Stomach (tissue), 8 donors: ENCODE measurements at regions not wholly inside any gene's neighbourhood (a gene's known extent, or its start where the extent isn't known, plus 50 kb on each side); places are given as distances from the start of the nearest gene placed in this dataset.

ENCODE experiments used
- DNase-seq, 2 donors: peaks; one replicate each; pipeline versions ENCODE4 v3.0.0 to v3.0.0-alpha.2; 2013 to 2019
- H3K27ac ChIP-seq, 5 donors: fragments of 200-600 bp in 4 of 5; sonication (generic) in 4 of 5; one replicate each; pipeline ENCODE4 v1.5.1; 2013 to 2019; ENCODE audit warnings: mild to moderate bottlenecking in 1 of 5, moderate library complexity in 1 of 5
- H3K27me3 ChIP-seq, 3 donors: fragments of 200-600 bp; sonication (generic); one replicate each; pipeline ENCODE4 v1.5.1; 2017 to 2019; ENCODE audit warnings: mixed run types in 1 of 3
- H3K36me3 ChIP-seq, 4 donors: fragments of 200-600 bp; sonication (generic); 1 replicate in 3 of 4; 2 replicates in 1 of 4; pipeline ENCODE4 v1.5.1; 2016 to 2019
- H3K4me1 ChIP-seq, 4 donors: fragments of 200-600 bp; sonication (generic); one replicate each; pipeline ENCODE4 v1.5.1; 2016 to 2019
- H3K4me3 ChIP-seq, 4 donors: fragments of 200-600 bp; sonication (generic) in 3 of 4; one replicate each; pipeline ENCODE4 v1.5.1; 2016 to 2019; ENCODE audit warnings: mild to moderate bottlenecking in 1 of 4
- H3K9me3 ChIP-seq, 4 donors: fragments of 200-600 bp; sonication (generic); one replicate each; pipeline ENCODE4 v1.5.1; 2016 to 2019
- CTCF ChIP-seq, 7 experiments: fragments of 450-650 bp in 4 of 7; fragments of 200-600 bp in 3 of 7; sonication (generic) in 3 of 7; IDR thresholded peaks; one replicate each; pipeline ENCODE4 v1.5.1; 2016 to 2019; ENCODE audit warnings: antibody characterized with exemption in 7 of 7, control low read depth in 2 of 7, mild to moderate bottlenecking in 1 of 7
- EP300 ChIP-seq: sonication (generic); formaldehyde crosslinking; IDR thresholded peaks from one replicate; pipeline ENCODE4 v1.6.1; 2017; ENCODE audit warnings: antibody characterized with exemption
- POLR2A ChIP-seq, 4 donors: fragments of 450-650 bp; IDR thresholded peaks; one replicate each; pipeline ENCODE4 v1.6.1; 2016; ENCODE audit warnings: antibody characterized with exemption in 4 of 4, control low read depth in 2 of 4, mild to moderate bottlenecking in 1 of 4, moderate library complexity in 1 of 4
- POLR2AphosphoS5 ChIP-seq, 3 donors: sonication (generic); formaldehyde crosslinking; IDR thresholded peaks; one replicate each; pipeline ENCODE4 v1.6.1; 2016; ENCODE audit warnings: antibody characterized with exemption in 3 of 3
- WGBS, 5 donors: extraction: QIAGEN DNeasy Blood & Tissue Kit in 3 of 5; methylation state at CpG; one replicate each; pipeline versions ENCODE4 v1.1.5 to v1.1.7; 2013 to 2018; 5-methylcytosine and 5-hydroxymethylcytosine counted together
- intact Hi-C: fragments of 100-400 bp; cut with DNase I; formaldehyde crosslinking; loops from one replicate; pipeline ENCODE4 v1.15.1; 2023; ENCODE audit warnings: low total_unique reads
- donor health status: healthy with polysubstance abuse.
- donor health status: Bipolar disorder and iron deficiency.
- donor health status: healthy.

- intact Hi-C loops: no loop called here
- H3K4me1 ChIP-seq: no peaks in the 10 kb centered on the region
- WGBS, 5 donors: 21 to 50% (median 26%) methylated on average over 1 of the region's 1 CpG
- TF ChIP-seq EP300 (no peak), POLR2AphosphoS5 (IDR thresholded peaks at IDR 0.05) (no peak), POLR2A (IDR thresholded peaks at IDR 0.05) (no peak), CTCF (IDR thresholded peaks at IDR 0.05) (no peak)
- DNase-seq: no peak
- no peaks in the 10 kb centered on the region for H3K27me3 ChIP-seq
- H3K4me3 ChIP-seq: no peak overlapping the region
- H3K36me3 ChIP-seq: no peaks in the 10 kb centered on the region
- H3K9me3 ChIP-seq: peaks cover 0 to 43% (median 22%) of the 10 kb centered on the region in 4 donors
- no peak overlapping the region for H3K27ac ChIP-seq
Measured at GRCh38 chr14:44347316-44347715, 159.8 kb downstream of the FSCB start.

GRCh38 chr14:44341116-44341515 lies 166.0 kb downstream of the FSCB start:
- WGBS, 5 donors: 52 to 59% (median 58%) methylated on average over 3 of the region's 3 CpGs
- Histone ChIP-seq H3K27me3 (no peaks in the 10 kb centered on the region), H3K9me3 (peaks cover 0 to 13% (median 0%) of the 10 kb centered on the region in 4 donors), H3K36me3 (no peaks in the 10 kb centered on the region), H3K27ac (no peak overlapping the region), H3K4me1 (no peaks in the 10 kb centered on the region), H3K4me3 (no peak overlapping the region)
- DNase-seq: no peak
- intact Hi-C loops: no loop called here
- TF ChIP-seq EP300 (no peak), POLR2AphosphoS5 (IDR thresholded peaks at IDR 0.05) (no peak), CTCF (IDR thresholded peaks at IDR 0.05) (no peak), POLR2A (IDR thresholded peaks at IDR 0.05) (no peak)

- H3K36me3 ChIP-seq: no peaks in the 10 kb centered on the region
- TF ChIP-seq CTCF (IDR thresholded peaks at IDR 0.05) (no peak), POLR2A (IDR thresholded peaks at IDR 0.05) (no peak), EP300 (no peak), POLR2AphosphoS5 (IDR thresholded peaks at IDR 0.05) (no peak)
- H3K27ac ChIP-seq: no peak overlapping the region
- intact Hi-C loops: no loop called here
- no peaks in the 10 kb centered on the region for H3K4me1 ChIP-seq
- no peaks in the 10 kb centered on the region for H3K27me3 ChIP-seq
- no peak overlapping the region for H3K4me3 ChIP-seq
- DNase-seq: no peak
- WGBS, 5 donors: 66 to 84% (median 75%) methylated on average over 1 of the region's 1 CpG
- peaks cover 0 to 3% (median 0%) of the 10 kb centered on the region in 4 donors for H3K9me3 ChIP-seq
Measured at GRCh38 chr14:44339862-44340261, 167.2 kb downstream of the FSCB start.

GRCh38 chr14:44339231-44339630 lies 167.9 kb downstream of the FSCB start:
- Histone ChIP-seq H3K27ac (no peak overlapping the region), H3K4me1 (no peaks in the 10 kb centered on the region), H3K36me3 (no peaks in the 10 kb centered on the region), H3K9me3 (peaks cover 0 to 3% (median under 1%) of the 10 kb centered on the region in 4 donors), H3K4me3 (no peak overlapping the region), H3K27me3 (no peaks in the 10 kb centered on the region)
- intact Hi-C loops: no loop called here
- TF ChIP-seq POLR2A (IDR thresholded peaks at IDR 0.05) (no peak), EP300 (no peak), POLR2AphosphoS5 (IDR thresholded peaks at IDR 0.05) (no peak), CTCF (IDR thresholded peaks at IDR 0.05) (no peak)
- no peak for DNase-seq
